Frontal cortex (tissue), 3 donors: ENCODE measurements at regions not wholly inside any gene's neighbourhood (a gene's known extent, or its start where the extent isn't known, plus 50 kb on each side); places are given as distances from the start of the nearest gene placed in this dataset.
"Not testable (repeated sequence)": the region's sequence is repeated elsewhere in the genome, so short reads cannot be mapped to it uniquely, and the experiment has no call there.

Experiments
- DNase-seq, 2 donors: peaks; one replicate each; pipeline ENCODE4 v3.0.0; 2012; ENCODE audit warnings: low spot score in 2 of 2
- FAIRE-seq: peaks from 2 replicates; lab custom pipeline; 2012; peaks lifted over from hg19 to GRCh38; lab: Jason Lieb, UNC
- donor health status: control.
- donor health status: control.
- donor health status: control.

GRCh38 chr1:82788038-82788437, 987.3 kb downstream of the ADGRL2 start:
- FAIRE-seq (no peak), DNase-seq (no peak)

GRCh38 chr1:82786883-82787282, 986.1 kb downstream of the ADGRL2 start:
- no peak for DNase-seq
- no peak for FAIRE-seq

GRCh38 chr1:82785268-82785790, 984.6 kb downstream of the ADGRL2 start:
- FAIRE-seq (no peak), DNase-seq (no peak)

- FAIRE-seq (no peak), DNase-seq (no peak)
These were observed 982.3 kb downstream of the ADGRL2 start for GRCh38 chr1:82783044-82783443.

GRCh38 chr1:82782599-82782998, 981.9 kb downstream of the ADGRL2 start:
- DNase-seq: no peak
- FAIRE-seq: no peak

GRCh38 chr1:82778612-82779011, 977.9 kb downstream of the ADGRL2 start:
- FAIRE-seq: no peak

GRCh38 chr1:82777240-82777639, 976.5 kb downstream of the ADGRL2 start:
- DNase-seq (no peak), FAIRE-seq (no peak)

More at GRCh38 chr1:82778612-82779011, 977.9 kb downstream of the ADGRL2 start:
- DNase-seq: no peak

GRCh38 chr1:82776730-82777129, 976.0 kb downstream of the ADGRL2 start:
- not testable (repeated sequence) for FAIRE-seq, DNase-seq

- DNase-seq (peak in 1 of 2 donors; percentile 11), FAIRE-seq (no peak)
These were observed 974.8 kb downstream of the ADGRL2 start for GRCh38 chr1:82775406-82776000.

GRCh38 chr1:82762829-82763532, 962.2 kb downstream of the ADGRL2 start:
- no peak for DNase-seq
- no peak for FAIRE-seq

GRCh38 chr1:82759035-82759434, 958.3 kb downstream of the ADGRL2 start:
- DNase-seq (no peak), FAIRE-seq (no peak)

GRCh38 chr1:82755671-82756070, 954.9 kb downstream of the ADGRL2 start:
- FAIRE-seq: no peak
- no peak for DNase-seq

- DNase-seq (no peak), FAIRE-seq (no peak)
These were observed 954.5 kb downstream of the ADGRL2 start for GRCh38 chr1:82755191-82755590.

- DNase-seq (no peak), FAIRE-seq (no peak)
These were observed 951.3 kb downstream of the ADGRL2 start for GRCh38 chr1:82752046-82752445.

GRCh38 chr1:82733645-82734044, 932.9 kb downstream of the ADGRL2 start:
- DNase-seq (no peak), FAIRE-seq (no peak)

GRCh38 chr1:82731216-82731615, 930.5 kb downstream of the ADGRL2 start:
- DNase-seq: no peak
- no peak for FAIRE-seq

GRCh38 chr1:82728206-82728605, 927.5 kb downstream of the ADGRL2 start:
- DNase-seq (no peak), FAIRE-seq (no peak)

GRCh38 chr1:82724246-82724645, 923.5 kb downstream of the ADGRL2 start:
- no peak for FAIRE-seq
- DNase-seq: no peak

- no peak for FAIRE-seq
- no peak for DNase-seq
These were observed 921.9 kb downstream of the ADGRL2 start for GRCh38 chr1:82722608-82723007.

GRCh38 chr1:82721702-82722101, 921.0 kb downstream of the ADGRL2 start:
- no peak for FAIRE-seq

GRCh38 chr1:82718719-82719419, 918.1 kb downstream of the ADGRL2 start:
- no peak for FAIRE-seq

More at GRCh38 chr1:82721702-82722101, 921.0 kb downstream of the ADGRL2 start:
- DNase-seq: no peak

More at GRCh38 chr1:82718719-82719419, 918.1 kb downstream of the ADGRL2 start:
- no peak for DNase-seq
